GM12874 (cell line): ENCODE measurements at regions not wholly inside any gene's neighbourhood (a gene's known extent, or its start where the extent isn't known, plus 50 kb on each side); places are given as distances from the start of the nearest gene placed in this dataset.

Source experiments
- CTCF ChIP-seq: IDR thresholded peaks from 2 replicates; pipeline ENCODE4 v1.5.1; 2011; ENCODE audit warnings: low read depth, mild to moderate bottlenecking, control low read depth, low read length, moderate library complexity; ENCODE audit not compliant: insufficient read depth

GRCh38 chr6:156231026-156231765 is 546.0 kb upstream of the ARID1B start:
- TF ChIP-seq CTCF = no peak

- no peak for TF ChIP-seq CTCF
Measured at GRCh38 chr6:156219973-156220372, 557.2 kb upstream of the ARID1B start.

- no peak for TF ChIP-seq CTCF
Measured at GRCh38 chr6:156205678-156206077, 571.5 kb upstream of the ARID1B start.

- TF ChIP-seq CTCF = no peak
Measured at GRCh38 chr6:156199182-156199581, 578.0 kb upstream of the ARID1B start.

GRCh38 chr6:156197513-156197912 is 579.7 kb upstream of the ARID1B start:
- TF ChIP-seq CTCF = no peak

- TF ChIP-seq CTCF = no peak
Measured at GRCh38 chr6:156194981-156195380, 582.2 kb upstream of the ARID1B start.

GRCh38 chr6:156193381-156193780 is 583.8 kb upstream of the ARID1B start:
- no peak for TF ChIP-seq CTCF
